GM23338 (cell line): ENCODE measurements at regions not wholly inside any gene's neighbourhood (a gene's known extent, or its start where the extent isn't known, plus 50 kb on each side); places are given as distances from the start of the nearest gene placed in this dataset.
A peak's percentile ranks its signal among the peaks of the same experiment; 100 is the strongest.

ENCODE experiments used
- ATAC-seq: fragments of 200-7000 bp; cut with Tn5 transposase; 3 replicates; pipeline ENCODE4 v1.9.1; 2020
- DNase-seq: peaks from one replicate; pipeline ENCODE4 v3.0.0-alpha.2; 2015; ENCODE audit warnings: low spot score
- H2AFZ ChIP-seq: fragments of 200-600 bp; sonication (generic); 2 replicates; pipeline ENCODE4 v1.8.0; 2016; ENCODE audit warnings: antibody characterized with exemption, mild to moderate bottlenecking, moderate library complexity
- H3F3A ChIP-seq: fragments of 200-600 bp; sonication (generic); replicated peaks from 2 replicates; pipeline ENCODE4 v1.8.0; 2017; ENCODE audit warnings: antibody characterized with exemption, mixed run types, low read depth
- H3K27ac ChIP-seq: fragments of 200-600 bp; sonication (generic); 2 replicates; pipeline ENCODE4 v1.6.1; 2016; ENCODE audit warnings: low read depth
- H3K27me3 ChIP-seq: fragments of 200-600 bp; sonication (generic); 2 replicates; pipeline ENCODE4 v1.8.0; 2016; ENCODE audit warnings: mild to moderate bottlenecking, mixed run types, moderate library complexity; ENCODE audit not compliant: insufficient read depth
- H3K36me3 ChIP-seq: fragments of 200-600 bp; sonication (generic); 2 replicates; pipeline ENCODE4 v1.8.0; 2016; ENCODE audit warnings: mild to moderate bottlenecking; ENCODE audit not compliant: insufficient read depth
- H3K4me1 ChIP-seq: fragments of 200-600 bp; sonication (generic); 2 replicates; pipeline ENCODE4 v1.8.0; 2016; ENCODE audit warnings: mild to moderate bottlenecking, moderate library complexity; ENCODE audit not compliant: insufficient read depth
- H3K4me2 ChIP-seq: fragments of 200-600 bp; sonication (generic); 2 replicates; pipeline ENCODE4 v1.7.1; 2017; ENCODE audit warnings: mixed run types
- H3K4me3 ChIP-seq: fragments of 200-600 bp; sonication (generic); 2 replicates; pipeline ENCODE4 v1.6.1; 2016; ENCODE audit warnings: mixed run types
- H3K79me2 ChIP-seq: fragments of 200-600 bp; sonication (generic); replicated peaks from 2 replicates; pipeline ENCODE4 v1.8.0; 2017; ENCODE audit warnings: mild to moderate bottlenecking; ENCODE audit not compliant: insufficient read depth
- H3K9me2 ChIP-seq: fragments of 200-600 bp; sonication (generic); 2 replicates; pipeline ENCODE4 v1.8.0; 2017; ENCODE audit not compliant: insufficient read depth
- H4K20me1 ChIP-seq: fragments of 200-600 bp; sonication (generic); replicated peaks from 2 replicates; pipeline ENCODE4 v1.8.0; 2017; ENCODE audit warnings: mild to moderate bottlenecking; ENCODE audit not compliant: insufficient read depth
- H3K27ac Mint-ChIP-seq: 2 replicates; pipeline ENCODE4 v1.8.0; 2020; ENCODE audit warnings: inconsistent platforms, mild to moderate bottlenecking, moderate library complexity, mixed read lengths
- H3K27me3 Mint-ChIP-seq: 3 replicates; pipeline ENCODE4 v1.8.0; 2022; ENCODE audit warnings: low read depth, mild to moderate bottlenecking, moderate library complexity, mixed read lengths, inconsistent platforms; ENCODE audit not compliant: insufficient read depth, poor library complexity
- H3K36me3 Mint-ChIP-seq: 3 replicates; pipeline ENCODE4 v1.8.0; 2021; ENCODE audit warnings: low read depth, mild to moderate bottlenecking, inconsistent platforms, moderate library complexity, mixed read lengths
- H3K4me1 Mint-ChIP-seq: 3 replicates; pipeline ENCODE4 v1.8.0; 2020; ENCODE audit warnings: mild to moderate bottlenecking, inconsistent platforms, mixed read lengths
- H3K4me3 Mint-ChIP-seq: 3 replicates; pipeline ENCODE4 v1.8.0; 2021; ENCODE audit warnings: moderate library complexity, mild to moderate bottlenecking, inconsistent platforms, mixed read lengths
- H3K9me3 Mint-ChIP-seq: 3 replicates; pipeline ENCODE4 v1.8.0; 2020; ENCODE audit warnings: moderate library complexity, mild to moderate bottlenecking, inconsistent platforms, mixed read lengths
- CREB1 ChIP-seq: fragments of 250-450 bp; sonication (Bioruptor Pico); IDR thresholded peaks from 2 replicates; pipeline ENCODE4 v1.5.0; 2020; ENCODE audit warnings: low read depth, mild to moderate bottlenecking, moderate library complexity
- CTCF ChIP-seq, 2 experiments: fragments of 200-600 bp in 1 of 2; sonication (generic) in 1 of 2; conservative IDR thresholded peaks; 2 replicates each; pipeline versions ENCODE4 v1.5.1 to v1.6.1; 2016 to 2017; ENCODE audit warnings: antibody characterized with exemption in 2 of 2, low read depth in 2 of 2, mild to moderate bottlenecking in 2 of 2, moderate library complexity in 1 of 2
- ETS1 ChIP-seq: IDR thresholded peaks from 2 replicates; pipeline ENCODE4 v1.6.1; 2016; ENCODE audit warnings: antibody characterized with exemption
- EZH2 ChIP-seq: fragments of 200-600 bp; sonication (generic); IDR thresholded peaks from one replicate; pipeline ENCODE4 v1.8.0; 2017; ENCODE audit warnings: antibody characterized with exemption, mild to moderate bottlenecking, low read depth; ENCODE audit not compliant: unreplicated experiment
- EZH2phosphoT487 ChIP-seq: fragments of 200-600 bp; sonication (generic); IDR thresholded peaks from one replicate; pipeline ENCODE4 v1.8.1; 2018; ENCODE audit warnings: antibody characterized with exemption; ENCODE audit not compliant: unreplicated experiment
- JUNB ChIP-seq: IDR thresholded peaks from one replicate; pipeline ENCODE4 v1.6.1; 2016; ENCODE audit warnings: antibody characterized with exemption; ENCODE audit not compliant: unreplicated experiment
- NANOG ChIP-seq: IDR thresholded peaks from 2 replicates; pipeline ENCODE4 v1.6.1; 2016; ENCODE audit warnings: antibody characterized with exemption, borderline replicate concordance
- POLR2AphosphoS5 ChIP-seq: IDR thresholded peaks from 2 replicates; pipeline ENCODE4 v1.6.1; 2016; ENCODE audit warnings: antibody characterized with exemption, low read depth
- STAT1 ChIP-seq: IDR thresholded peaks from one replicate; pipeline ENCODE4 v1.6.1; 2016; ENCODE audit warnings: antibody characterized with exemption; ENCODE audit not compliant: unreplicated experiment
- ZNF114 ChIP-seq: fragments of 250-450 bp; sonication (Bioruptor Pico); IDR thresholded peaks from 2 replicates; pipeline ENCODE4 v1.5.0; 2020; ENCODE audit warnings: mild to moderate bottlenecking, moderate library complexity
- ZNF331 ChIP-seq: fragments of 250-450 bp; sonication (Bioruptor Pico); IDR thresholded peaks from 2 replicates; pipeline ENCODE4 v1.5.0; 2020; ENCODE audit warnings: low read depth, mild to moderate bottlenecking, moderate library complexity
- ZNF462 ChIP-seq: fragments of 250-450 bp; sonication (Bioruptor Pico); IDR thresholded peaks from 2 replicates; pipeline ENCODE4 v1.5.0; 2020; ENCODE audit warnings: mild to moderate bottlenecking, moderate library complexity

GRCh38 chr21:35635994-35636393 is 424.3 kb downstream of the SETD4 start:
- H3K36me3 ChIP-seq: no peaks in the 10 kb centered on the region
- no peak overlapping the region for H3K27ac ChIP-seq
- no peak overlapping the region for H3K4me3 ChIP-seq
- H3K4me3 Mint-ChIP-seq: no peak overlapping the region
- no peaks in the 10 kb centered on the region; the same call in 1 of the 2 replicates for H3K9me2 ChIP-seq
- no peaks in the 10 kb centered on the region for H3K27me3 Mint-ChIP-seq
- no peak for TF ChIP-seq ZNF331
- no peak for TF ChIP-seq STAT1
- no peak for TF ChIP-seq EZH2
- TF ChIP-seq JUNB: no peak
- no peak for DNase-seq
- ATAC-seq: no peak
- H3K4me1 Mint-ChIP-seq: peaks cover 5% of the 10 kb centered on the region; the same call in 2 of the 3 replicates
- no peak overlapping the region for H3K27ac Mint-ChIP-seq
- no peaks in the 10 kb centered on the region for H4K20me1 ChIP-seq
- H3K27me3 ChIP-seq: no peaks in the 10 kb centered on the region
- no peak overlapping the region for H3K4me2 ChIP-seq
- H3K9me3 Mint-ChIP-seq: no peaks in the 10 kb centered on the region
- H3K36me3 Mint-ChIP-seq: no peaks in the 10 kb centered on the region
- no peaks in the 10 kb centered on the region for H3F3A ChIP-seq
- no peaks in the 10 kb centered on the region for H3K79me2 ChIP-seq
- H2AFZ ChIP-seq: no peak overlapping the region
- peaks cover 5% of the 10 kb centered on the region; the same call in 1 of the 2 replicates for H3K4me1 ChIP-seq

- Histone ChIP-seq H3K4me2 (no peak overlapping the region), H3F3A (no peaks in the 10 kb centered on the region), H3K79me2 (no peaks in the 10 kb centered on the region), H3K4me3 (no peak overlapping the region), H3K4me1 (peaks cover 5% of the 10 kb centered on the region; the same call in 1 of the 2 replicates), H3K27me3 (no peaks in the 10 kb centered on the region), H3K27ac (no peak overlapping the region), H3K36me3 (no peaks in the 10 kb centered on the region), H4K20me1 (no peaks in the 10 kb centered on the region), H3K9me2 (no peaks in the 10 kb centered on the region; the same call in 1 of the 2 replicates), H2AFZ (0 out of 2 replicates have a peak overlapping the region, but pooled peaks have one; percentile 8)
- H3K9me3 Mint-ChIP-seq: no peaks in the 10 kb centered on the region
- peaks cover 5% of the 10 kb centered on the region; the same call in 2 of the 3 replicates for H3K4me1 Mint-ChIP-seq
- DNase-seq (no peak), ATAC-seq (no peak)
- no peak overlapping the region for H3K27ac Mint-ChIP-seq
- H3K36me3 Mint-ChIP-seq: no peaks in the 10 kb centered on the region
- H3K27me3 Mint-ChIP-seq: no peaks in the 10 kb centered on the region
- H3K4me3 Mint-ChIP-seq: no peak overlapping the region
- TF ChIP-seq POLR2AphosphoS5: no peak
- no peak for TF ChIP-seq ZNF331
- no peak for TF ChIP-seq NANOG
- no peak for TF ChIP-seq JUNB
- TF ChIP-seq ETS1: no peak
- no peak for TF ChIP-seq CTCF (conservative IDR thresholded peaks at IDR 0.05; ENCODE audit: low read depth in 2 of 2)
- TF ChIP-seq CREB1 (CRISPR knock-in tag): no peak
- TF ChIP-seq ZNF462 (CRISPR knock-in tag): no peak
- no peak for TF ChIP-seq EZH2phosphoT487
- TF ChIP-seq EZH2: no peak
- no peak for TF ChIP-seq ZNF114 (CRISPR knock-in tag)
Observed at GRCh38 chr21:35635261-35635660, 425.1 kb downstream of the SETD4 start.
